ENCODE measurements at regions not wholly inside any gene's neighbourhood (a gene's known extent, or its start where the extent isn't known, plus 50 kb on each side); places are given as distances from the start of the nearest gene placed in this dataset.

GRCh38 chr21:35782667-35783066 is 277.7 kb downstream of the SETD4 start:
- H3K9ac ChIP-seq (ENCODE audit: low read depth, low read length, poor library complexity, severe bottlenecking), result no peak overlapping the region
- H3K27me3 ChIP-seq (ENCODE audit: insufficient read depth, low read length, poor library complexity, severe bottlenecking), result no peaks in the 10 kb centered on the region
- no peak overlapping the region for H2AFZ ChIP-seq (ENCODE audit: low read length)
- no peaks in the 10 kb centered on the region for H3K79me2 ChIP-seq (ENCODE audit: insufficient read depth, low read length)
- H3K36me3 ChIP-seq (ENCODE audit: insufficient read depth, low read length), result no peaks in the 10 kb centered on the region
- H3K4me3 ChIP-seq (ENCODE audit: low read length, poor library complexity, severe bottlenecking), result no peak overlapping the region
- TF ChIP-seq CTCF (conservative IDR thresholded peaks at IDR 0.05; ENCODE audit: low read length), result no peak
- no peak for TF ChIP-seq EZH2phosphoT487 (IDR thresholded peaks at IDR 0.05; ENCODE audit: borderline replicate concordance)
- no peaks in the 10 kb centered on the region for H3K4me1 ChIP-seq (ENCODE audit: insufficient read depth, low read length, poor library complexity, severe bottlenecking)
- H3K4me2 ChIP-seq (ENCODE audit: low read depth, low read length, poor library complexity, severe bottlenecking), result no peak overlapping the region
- no peaks in the 10 kb centered on the region for H4K20me1 ChIP-seq (ENCODE audit: insufficient read depth, low read length, poor library complexity, severe bottlenecking)
- H3K9me2 ChIP-seq (replicated peaks; ENCODE audit: low read depth, low read length), result no peaks in the 10 kb centered on the region
- no peaks in the 10 kb centered on the region for H3K9me3 ChIP-seq (ENCODE audit: insufficient read depth, low read depth, low read length)
- H3F3A ChIP-seq (ENCODE audit: low read depth), result no peaks in the 10 kb centered on the region

- no peaks in the 10 kb centered on the region for H3K4me1 ChIP-seq (ENCODE audit: insufficient read depth, low read length, poor library complexity, severe bottlenecking)
- no peak overlapping the region for H3K4me2 ChIP-seq (ENCODE audit: low read depth, low read length, poor library complexity, severe bottlenecking)
- no peak overlapping the region for H2AFZ ChIP-seq (ENCODE audit: low read length)
- H3K9ac ChIP-seq (ENCODE audit: low read depth, low read length, poor library complexity, severe bottlenecking), result no peak overlapping the region
- H3K9me3 ChIP-seq (ENCODE audit: insufficient read depth, low read depth, low read length), result no peaks in the 10 kb centered on the region
- TF ChIP-seq CTCF (conservative IDR thresholded peaks at IDR 0.05; ENCODE audit: low read length) (no peak), EZH2phosphoT487 (IDR thresholded peaks at IDR 0.05; ENCODE audit: borderline replicate concordance) (no peak)
- H3K9me2 ChIP-seq (replicated peaks; ENCODE audit: low read depth, low read length), result no peaks in the 10 kb centered on the region
- no peaks in the 10 kb centered on the region for H4K20me1 ChIP-seq (ENCODE audit: insufficient read depth, low read length, poor library complexity, severe bottlenecking)
- H3K4me3 ChIP-seq (ENCODE audit: low read length, poor library complexity, severe bottlenecking), result no peak overlapping the region
- H3K79me2 ChIP-seq (ENCODE audit: insufficient read depth, low read length), result no peaks in the 10 kb centered on the region
- no peaks in the 10 kb centered on the region for H3K36me3 ChIP-seq (ENCODE audit: insufficient read depth, low read length)
- H3F3A ChIP-seq (ENCODE audit: low read depth), result no peaks in the 10 kb centered on the region
- no peaks in the 10 kb centered on the region for H3K27me3 ChIP-seq (ENCODE audit: insufficient read depth, low read length, poor library complexity, severe bottlenecking)
Observed at GRCh38 chr21:35780983-35781382, 279.3 kb downstream of the SETD4 start.

- Histone ChIP-seq H3F3A (ENCODE audit: low read depth) (no peaks in the 10 kb centered on the region), H3K4me1 (ENCODE audit: insufficient read depth, low read length, poor library complexity, severe bottlenecking) (no peaks in the 10 kb centered on the region), H2AFZ (ENCODE audit: low read length) (no peak overlapping the region), H3K79me2 (ENCODE audit: insufficient read depth, low read length) (no peaks in the 10 kb centered on the region), H3K27me3 (ENCODE audit: insufficient read depth, low read length, poor library complexity, severe bottlenecking) (no peaks in the 10 kb centered on the region), H3K4me2 (ENCODE audit: low read depth, low read length, poor library complexity, severe bottlenecking) (no peak overlapping the region), H3K36me3 (ENCODE audit: insufficient read depth, low read length) (no peaks in the 10 kb centered on the region), H3K9me2 (replicated peaks; ENCODE audit: low read depth, low read length) (no peaks in the 10 kb centered on the region), H3K4me3 (ENCODE audit: low read length, poor library complexity, severe bottlenecking) (no peak overlapping the region), H3K9ac (ENCODE audit: low read depth, low read length, poor library complexity, severe bottlenecking) (no peak overlapping the region), H3K9me3 (ENCODE audit: insufficient read depth, low read depth, low read length) (no peaks in the 10 kb centered on the region), H4K20me1 (ENCODE audit: insufficient read depth, low read length, poor library complexity, severe bottlenecking) (no peaks in the 10 kb centered on the region)
- no peak for TF ChIP-seq CTCF (conservative IDR thresholded peaks at IDR 0.05; ENCODE audit: low read length)
- no peak for TF ChIP-seq EZH2phosphoT487 (IDR thresholded peaks at IDR 0.05; ENCODE audit: borderline replicate concordance)
Observed at GRCh38 chr21:35779690-35780570, 280.4 kb downstream of the SETD4 start.
